GM18507 (cell line): ENCODE measurements at regions not wholly inside any gene's neighbourhood (a gene's known extent, or its start where the extent isn't known, plus 50 kb on each side); places are given as distances from the start of the nearest gene placed in this dataset.
A peak's percentile ranks its signal among the peaks of the same experiment; 100 is the strongest.

Experiments
- DNase-seq: peaks from one replicate; pipeline ENCODE4 v3.0.0; 2011; ENCODE audit warnings: low read depth; ENCODE audit not compliant: insufficient read length; ENCODE audit errors: extremely low spot score
- FAIRE-seq: peaks from 2 replicates; lab custom pipeline; 2011; peaks lifted over from hg19 to GRCh38; lab: Jason Lieb, UNC

- DNase-seq: no peak
- FAIRE-seq: no peak
These were observed 122.0 kb upstream of the STMND1 start for GRCh38 chr6:16979677-16980370.

DNA sequence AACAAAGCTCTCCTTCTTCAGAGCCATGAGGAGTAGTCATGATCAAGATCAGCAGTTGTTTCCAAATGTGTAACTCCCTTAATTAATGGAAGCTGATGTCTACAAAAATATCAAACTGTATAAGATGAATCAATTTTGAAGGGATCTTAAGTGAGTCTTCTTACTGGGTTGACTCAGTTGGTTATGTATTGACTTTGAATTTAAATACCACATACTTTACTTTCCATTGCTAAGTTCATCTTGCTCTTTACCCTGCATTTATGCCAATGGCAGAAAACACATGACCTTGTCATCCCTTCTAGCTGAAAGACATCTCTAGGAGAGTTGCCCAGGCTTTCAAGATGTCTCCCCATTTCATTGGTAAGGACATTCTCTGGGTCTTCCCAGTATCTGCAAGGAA, 123.2 kb upstream of the STMND1 start:
- FAIRE-seq (no peak), DNase-seq (no peak)

- no peak for FAIRE-seq
These were observed 125.3 kb upstream of the STMND1 start for GRCh38 chr6:16976385-16977183.

DNA sequence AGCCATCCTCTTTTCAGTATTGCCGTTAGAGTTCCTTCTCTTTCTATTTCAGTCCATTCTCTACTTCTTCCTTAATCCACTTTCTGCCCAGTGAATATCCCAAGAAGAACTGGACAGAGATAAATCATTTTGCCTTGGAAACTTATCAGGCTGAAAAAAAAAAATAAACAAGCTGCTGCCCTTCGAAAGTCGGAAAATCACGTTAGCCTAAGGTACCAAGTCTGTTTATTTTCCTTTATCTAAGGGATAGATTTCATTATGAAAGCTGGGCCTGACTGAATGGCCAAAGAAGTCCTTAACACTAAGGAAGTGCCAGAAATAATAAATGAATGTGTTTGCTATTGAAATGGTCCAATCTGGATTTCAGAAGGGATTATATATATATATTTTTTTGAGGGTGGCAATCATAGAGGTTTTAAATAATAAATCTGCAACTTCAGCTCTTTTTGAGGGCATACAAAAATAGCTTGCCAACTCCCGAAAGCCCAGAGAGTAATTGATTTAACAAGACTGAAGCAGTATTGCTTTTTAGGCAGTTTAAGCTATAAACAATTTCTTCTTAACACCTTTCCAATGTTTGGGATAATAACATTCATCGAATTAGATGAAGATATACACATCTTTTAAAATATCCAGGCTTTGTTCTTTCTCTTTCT, 127.0 kb upstream of the STMND1 start:
- FAIRE-seq: no peak
- no peak for DNase-seq

More at GRCh38 chr6:16976385-16977183, 125.3 kb upstream of the STMND1 start:
- DNase-seq: no peak

GRCh38 chr6:16974387-16974673, 127.5 kb upstream of the STMND1 start:
- no peak for FAIRE-seq
- DNase-seq: no peak

DNA sequence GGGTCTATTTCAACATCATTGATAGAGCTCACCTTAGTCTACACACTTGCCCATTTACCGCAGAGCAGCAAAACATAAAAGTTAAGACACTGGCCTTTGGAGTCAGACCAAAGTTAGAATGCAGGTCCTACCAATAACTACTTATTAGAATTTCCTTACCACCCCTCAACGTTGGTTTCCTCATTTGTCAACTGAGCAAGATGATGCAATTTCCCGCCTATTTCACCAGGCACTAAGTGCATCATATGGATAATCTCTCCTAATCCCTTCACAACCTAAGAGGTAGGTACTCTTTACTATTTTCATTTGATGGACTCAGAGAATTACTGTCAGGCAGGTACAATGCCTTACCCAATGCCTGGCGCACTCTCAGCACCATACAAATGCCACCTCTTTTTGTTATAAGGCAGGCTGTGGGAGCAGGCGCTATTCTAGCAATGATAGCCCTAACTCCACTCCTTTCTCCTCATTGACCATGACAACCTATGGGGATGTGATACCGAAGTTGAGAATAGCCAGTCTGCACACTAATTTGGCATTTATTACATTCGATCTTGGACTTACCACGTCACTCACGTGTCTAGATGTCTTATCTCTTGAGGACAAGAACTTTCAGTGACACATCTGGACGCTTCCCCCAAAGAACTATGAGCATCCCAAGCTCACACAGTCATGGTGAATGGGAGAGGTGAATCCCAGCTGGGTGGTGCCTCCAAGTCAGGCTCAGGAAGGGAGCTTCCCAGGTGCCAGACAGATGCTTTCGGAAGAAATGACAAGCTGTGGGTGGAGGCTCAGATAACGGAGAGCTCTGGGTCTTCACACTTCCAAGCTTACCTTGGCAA, 128.1 kb upstream of the STMND1 start:
- DNase-seq (no peak), FAIRE-seq (no peak)

- no peak for DNase-seq
- no peak for FAIRE-seq
These were observed 128.8 kb upstream of the STMND1 start for GRCh38 chr6:16973051-16973450.

- DNase-seq: no peak
- FAIRE-seq: no peak
These were observed 129.3 kb upstream of the STMND1 start for GRCh38 chr6:16972535-16972934.

DNA sequence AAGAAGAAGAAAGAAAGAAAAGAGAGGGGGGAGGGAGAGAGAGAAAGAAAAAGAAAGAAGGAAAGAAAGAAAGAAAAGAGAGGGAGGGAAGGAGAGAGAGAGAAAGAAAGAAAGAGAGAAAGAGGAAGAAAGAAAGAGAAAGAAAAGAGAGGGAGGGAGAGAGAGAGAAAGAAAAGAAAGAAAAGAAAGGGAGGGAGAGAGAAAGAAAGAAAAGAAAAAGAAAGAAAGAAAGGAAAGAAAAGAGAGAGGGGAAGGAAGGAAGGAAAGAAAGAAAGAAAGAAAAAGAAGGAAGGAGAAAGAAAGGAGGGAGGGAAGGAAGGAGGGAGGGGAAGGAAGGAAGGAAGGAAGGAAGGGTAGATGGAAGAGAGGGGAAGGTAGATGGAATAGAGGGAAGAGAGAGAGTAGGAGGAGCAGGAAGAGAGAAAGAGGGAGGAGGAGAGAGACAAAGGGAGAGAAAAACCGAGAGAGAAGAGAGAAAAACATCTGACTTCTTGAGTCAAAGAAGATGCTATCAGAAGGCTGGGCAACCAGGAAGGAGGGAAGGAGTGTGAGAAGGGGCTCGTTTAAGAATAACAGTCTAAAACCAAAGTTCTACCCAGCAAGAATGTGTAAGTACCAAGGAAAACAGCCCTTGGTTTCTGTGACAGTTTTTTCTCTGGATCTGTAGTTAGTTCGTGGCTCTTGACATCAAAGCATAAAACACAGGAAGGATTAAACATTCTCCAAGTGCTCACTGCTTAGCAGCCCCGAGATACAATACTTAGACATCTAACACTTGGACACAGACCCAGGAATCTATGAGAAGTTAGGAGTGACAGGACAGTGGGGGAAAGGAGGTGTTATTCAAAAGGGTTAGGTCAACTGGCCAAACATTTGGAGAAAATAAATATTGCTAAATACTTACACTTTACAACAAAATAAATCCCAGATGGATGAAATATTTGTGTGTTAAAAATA, 131.9 kb upstream of the STMND1 start:
- FAIRE-seq (no peak), DNase-seq (no peak)

- FAIRE-seq (no peak), DNase-seq (no peak)
These were observed 133.7 kb upstream of the STMND1 start for GRCh38 chr6:16968101-16968500.

GRCh38 chr6:16967470-16967817, 134.4 kb upstream of the STMND1 start:
- FAIRE-seq (no peak), DNase-seq (no peak)

DNA sequence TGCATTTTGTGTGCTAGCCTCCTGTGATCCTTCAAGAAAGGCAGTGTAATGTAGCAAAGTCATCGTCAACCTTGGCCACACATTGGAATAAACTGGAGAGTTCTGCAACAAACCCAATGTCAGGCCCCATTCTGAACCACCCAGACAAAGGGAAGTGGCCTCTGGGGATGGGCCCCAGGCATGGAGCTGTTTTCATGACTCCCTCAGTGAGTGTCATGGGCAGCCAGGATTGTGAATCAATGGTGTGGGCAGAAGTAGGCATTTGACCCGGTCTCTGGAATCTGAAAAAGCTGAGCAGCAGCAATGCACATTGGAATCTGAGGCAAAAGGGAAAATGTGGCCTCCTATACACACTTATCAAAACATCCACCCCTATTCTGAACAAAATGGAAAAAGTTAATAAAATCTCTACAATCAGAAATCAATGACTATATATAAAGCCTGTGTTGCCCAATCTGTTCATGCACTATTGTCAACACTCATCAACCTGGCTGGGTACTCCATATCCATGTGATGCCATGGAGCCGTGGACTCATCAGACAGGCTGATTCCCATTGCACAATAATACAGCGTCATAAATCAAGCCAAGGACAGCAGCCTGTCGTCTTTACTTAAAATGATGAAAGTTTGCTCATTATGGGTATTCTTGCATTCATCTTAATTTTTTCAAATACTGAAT, 134.9 kb upstream of the STMND1 start:
- DNase-seq (no peak), FAIRE-seq (no peak)

GRCh38 chr6:16965689-16966088, 136.2 kb upstream of the STMND1 start:
- no peak for FAIRE-seq

DNA sequence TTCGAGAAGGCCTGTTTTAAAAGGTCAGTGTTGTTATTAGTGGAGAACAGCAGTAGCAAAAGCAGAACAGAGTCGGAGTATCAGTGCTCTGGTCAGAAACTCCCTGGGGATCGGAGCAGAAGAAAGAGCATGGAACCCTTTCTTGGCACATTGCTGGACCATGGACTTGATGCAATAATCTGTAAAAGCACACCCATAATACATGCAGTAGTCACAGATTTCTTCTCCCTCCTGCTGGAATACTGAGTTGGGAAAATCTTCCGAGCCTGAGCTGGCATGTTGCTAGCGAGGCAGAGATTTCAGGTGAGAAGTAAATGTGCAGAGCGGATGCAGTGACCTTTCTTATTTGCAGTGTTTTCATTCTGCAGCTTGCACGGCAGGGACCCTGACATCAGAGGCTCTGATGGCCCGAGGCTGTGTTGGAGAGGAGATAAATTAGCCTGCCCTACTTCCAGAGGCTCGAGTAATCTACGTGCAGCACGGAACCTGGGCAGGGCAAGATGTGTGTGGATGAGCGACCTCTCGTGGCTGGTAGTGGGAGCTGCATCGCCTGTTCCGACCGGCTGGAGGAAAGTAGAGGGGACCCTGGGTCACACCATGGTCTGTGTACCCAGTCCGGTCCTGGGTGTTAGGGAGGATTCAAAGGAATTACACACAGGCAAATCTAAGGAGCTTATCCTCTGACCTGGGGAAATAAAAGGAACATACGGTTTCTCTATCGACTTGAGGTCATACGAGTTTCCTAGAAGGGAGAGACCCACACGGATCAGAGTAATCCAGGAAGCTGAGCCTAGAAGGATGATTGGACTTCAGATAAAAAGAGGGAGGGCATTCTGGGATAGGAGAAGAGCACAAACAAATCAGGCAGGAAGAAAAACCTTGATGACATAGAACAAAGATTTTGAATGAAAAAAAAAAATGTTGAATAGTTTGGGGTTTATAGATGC, 137.0 kb upstream of the STMND1 start:
- DNase-seq: peak; percentile 33
- peak; percentile 71 for FAIRE-seq

More at GRCh38 chr6:16965689-16966088, 136.2 kb upstream of the STMND1 start:
- no peak for DNase-seq

GRCh38 chr6:16961577-16961976, 140.3 kb upstream of the STMND1 start:
- no peak for FAIRE-seq
- no peak for DNase-seq

- FAIRE-seq: no peak
These were observed 142.1 kb upstream of the STMND1 start for GRCh38 chr6:16959789-16960188.

GRCh38 chr6:16956361-16956760, 145.5 kb upstream of the STMND1 start:
- no peak for FAIRE-seq
- no peak for DNase-seq

More at GRCh38 chr6:16959789-16960188, 142.1 kb upstream of the STMND1 start:
- DNase-seq: no peak
